ENCODE measurements at regions not wholly inside any gene's neighbourhood (a gene's known extent, or its start where the extent isn't known, plus 50 kb on each side); places are given as distances from the start of the nearest gene placed in this dataset.

- no peak overlapping the region for H3K27ac ChIP-seq
- no peak for ATAC-seq (ENCODE audit: insufficient number of reproducible peaks, low FRiP score, low read depth)
- H3K9me3 ChIP-seq, result no peaks in the 10 kb centered on the region
- no peaks in the 10 kb centered on the region for H3K4me1 ChIP-seq (ENCODE audit: control insufficient read depth in 1 of 2, low read depth in 2 of 2)
- no peak for DNase-seq (ENCODE audit: low spot score)
- no peaks in the 10 kb centered on the region for H3K27me3 ChIP-seq (replicated peaks; ENCODE audit: insufficient read depth)
- H3K36me3 ChIP-seq, result no peaks in the 10 kb centered on the region
- TF ChIP-seq CTCF (IDR thresholded peaks at IDR 0.05), result no peak
- H3K4me3 ChIP-seq, result no peak overlapping the region
These were observed 494.2 kb upstream of the CDH8 start for GRCh38 chr16:62530426-62530825.

DNA sequence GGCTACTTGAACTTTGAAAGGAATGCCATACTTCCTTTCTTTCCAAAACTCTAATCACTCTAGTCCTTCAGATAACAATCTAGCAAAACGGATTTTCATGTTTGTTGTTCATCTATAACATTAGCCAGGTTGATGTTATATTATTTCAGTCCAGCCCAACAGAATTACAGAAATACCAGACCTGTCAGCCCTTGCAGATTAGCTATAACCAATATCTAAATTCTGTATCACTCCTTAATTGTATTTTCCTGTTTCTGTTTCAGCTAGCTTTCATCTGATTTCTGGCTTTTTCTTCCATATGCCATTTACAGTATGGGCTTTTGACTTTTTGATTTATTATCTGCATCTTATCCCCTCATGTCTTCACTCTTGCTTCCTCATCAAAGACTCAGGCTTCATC, 479.8 kb upstream of the CDH8 start:
- DNase-seq (ENCODE audit: low spot score), result no peak
- H3K4me3 ChIP-seq, result no peak overlapping the region
- H3K27me3 ChIP-seq (replicated peaks; ENCODE audit: insufficient read depth), result no peaks in the 10 kb centered on the region
- no peak overlapping the region for H3K27ac ChIP-seq
- no peak for ATAC-seq (ENCODE audit: insufficient number of reproducible peaks, low FRiP score, low read depth)
- no peaks in the 10 kb centered on the region for H3K9me3 ChIP-seq
- H3K36me3 ChIP-seq, result no peaks in the 10 kb centered on the region
- no peaks in the 10 kb centered on the region for H3K4me1 ChIP-seq (ENCODE audit: control insufficient read depth in 1 of 2, low read depth in 2 of 2)
- TF ChIP-seq CTCF (IDR thresholded peaks at IDR 0.05), result no peak

- ATAC-seq (ENCODE audit: insufficient number of reproducible peaks, low FRiP score, low read depth) (no peak), DNase-seq (ENCODE audit: low spot score) (no peak)
- Histone ChIP-seq H3K27me3 (replicated peaks; ENCODE audit: insufficient read depth) (no peaks in the 10 kb centered on the region), H3K27ac (no peak overlapping the region), H3K36me3 (no peaks in the 10 kb centered on the region), H3K9me3 (no peaks in the 10 kb centered on the region), H3K4me1 (ENCODE audit: control insufficient read depth in 1 of 2, low read depth in 2 of 2) (no peaks in the 10 kb centered on the region), H3K4me3 (no peak overlapping the region)
- no peak for TF ChIP-seq CTCF (IDR thresholded peaks at IDR 0.05)
These were observed 466.8 kb upstream of the CDH8 start for GRCh38 chr16:62503073-62503472.

- Histone ChIP-seq H3K27me3 (replicated peaks; ENCODE audit: insufficient read depth) (no peaks in the 10 kb centered on the region), H3K4me1 (ENCODE audit: control insufficient read depth in 1 of 2, low read depth in 2 of 2) (peaks cover 0 to 4% of the 10 kb centered on the region in 2 donors), H3K27ac (no peak overlapping the region), H3K9me3 (no peaks in the 10 kb centered on the region), H3K4me3 (peak overlapping the region; percentile 54), H3K36me3 (no peaks in the 10 kb centered on the region)
- ATAC-seq (ENCODE audit: insufficient number of reproducible peaks, low FRiP score, low read depth) (no peak), DNase-seq (ENCODE audit: low spot score) (no peak)
- no peak for TF ChIP-seq CTCF (IDR thresholded peaks at IDR 0.05)
These were observed 442.7 kb upstream of the CDH8 start for GRCh38 chr16:62478903-62479458.

DNA sequence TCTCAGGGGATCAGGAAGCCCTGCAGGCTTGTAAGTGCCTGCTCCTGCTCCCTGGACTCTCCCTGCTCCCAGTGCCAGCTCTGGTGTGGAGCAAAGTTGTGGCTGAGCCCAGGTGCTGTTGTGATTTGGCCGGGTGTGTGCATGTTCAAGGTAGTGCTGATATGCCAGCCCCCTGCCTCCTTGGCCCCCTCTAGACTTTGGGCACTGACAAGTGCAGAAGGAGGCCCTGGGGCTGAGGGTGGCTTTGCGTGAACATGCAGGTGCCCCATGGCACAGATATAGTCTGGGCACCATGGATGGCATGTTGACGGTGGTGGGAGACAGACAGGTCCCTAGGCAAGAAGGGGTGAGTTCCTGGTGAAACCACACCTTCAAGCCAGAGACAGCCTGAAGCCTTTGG, 441.6 kb upstream of the CDH8 start:
- H3K4me1 ChIP-seq (ENCODE audit: control insufficient read depth in 1 of 2, low read depth in 2 of 2), result peaks cover 0 to 4% of the 10 kb centered on the region in 2 donors
- H3K36me3 ChIP-seq, result no peaks in the 10 kb centered on the region
- no peak for DNase-seq (ENCODE audit: low spot score)
- no peak overlapping the region for H3K27ac ChIP-seq
- H3K27me3 ChIP-seq (replicated peaks; ENCODE audit: insufficient read depth), result no peaks in the 10 kb centered on the region
- no peak for ATAC-seq (ENCODE audit: insufficient number of reproducible peaks, low FRiP score, low read depth)
- TF ChIP-seq CTCF (IDR thresholded peaks at IDR 0.05), result no peak
- H3K9me3 ChIP-seq, result no peaks in the 10 kb centered on the region
- H3K4me3 ChIP-seq, result no peak overlapping the region
